ENCODE measurements at regions not wholly inside any gene's neighbourhood (a gene's known extent, or its start where the extent isn't known, plus 50 kb on each side); places are given as distances from the start of the nearest gene placed in this dataset.

GRCh38 chr15:77557564-77557963 is 75.1 kb downstream of the LINGO1 start:
- no peak for DNase-seq (ENCODE audit: low spot score)
- in situ Hi-C loops (cut with HindIII; ENCODE audit: low sequenced_read_pairs): no loop called here

- in situ Hi-C loops (cut with HindIII; ENCODE audit: low sequenced_read_pairs): no loop called here
Observed at GRCh38 chr15:77557144-77557543, 75.6 kb downstream of the LINGO1 start.

GRCh38 chr15:77556622-77557021 is 76.1 kb downstream of the LINGO1 start:
- DNase-seq (ENCODE audit: low spot score): no peak
- in situ Hi-C loops (cut with HindIII; ENCODE audit: low sequenced_read_pairs): no loop called here

More at GRCh38 chr15:77557144-77557543, 75.6 kb downstream of the LINGO1 start:
- no peak for DNase-seq (ENCODE audit: low spot score)

GRCh38 chr15:77555232-77555631 is 77.5 kb downstream of the LINGO1 start:
- in situ Hi-C loops (cut with HindIII; ENCODE audit: low sequenced_read_pairs): no loop called here
- DNase-seq (ENCODE audit: low spot score): no peak

GRCh38 chr15:77554306-77555080 is 78.2 kb downstream of the LINGO1 start:
- no peak for DNase-seq (ENCODE audit: low spot score)
- in situ Hi-C loops (cut with HindIII; ENCODE audit: low sequenced_read_pairs): no loop called here

GRCh38 chr15:77553695-77554094 is 79.0 kb downstream of the LINGO1 start:
- in situ Hi-C loops (cut with HindIII; ENCODE audit: low sequenced_read_pairs): no loop called here
- DNase-seq (ENCODE audit: low spot score): no peak

- no peak for DNase-seq (ENCODE audit: low spot score)
- in situ Hi-C loops (cut with HindIII; ENCODE audit: low sequenced_read_pairs): no loop called here
Observed at GRCh38 chr15:77553257-77553656, 79.5 kb downstream of the LINGO1 start.

GRCh38 chr15:77552066-77552465 is 80.6 kb downstream of the LINGO1 start:
- in situ Hi-C loops (cut with HindIII; ENCODE audit: low sequenced_read_pairs): no loop called here
- DNase-seq (ENCODE audit: low spot score): no peak

GRCh38 chr15:77550301-77551251 is 82.1 kb downstream of the LINGO1 start:
- in situ Hi-C loops (cut with HindIII; ENCODE audit: low sequenced_read_pairs): no loop called here
- no peak for DNase-seq (ENCODE audit: low spot score)

GRCh38 chr15:77549576-77550288 is 83.0 kb downstream of the LINGO1 start:
- in situ Hi-C loops (cut with HindIII; ENCODE audit: low sequenced_read_pairs): loop anchor here (10.0 kb wide), 1 partner anchor 55 kb away; no protein-coding TSS in a partner anchor

GRCh38 chr15:77548589-77549557 is 83.8 kb downstream of the LINGO1 start:
- DNase-seq (ENCODE audit: low spot score): no peak
- in situ Hi-C loops (cut with HindIII; ENCODE audit: low sequenced_read_pairs): loop anchor here (10.0 kb wide), 1 partner anchor 56 kb away; no protein-coding TSS in a partner anchor

More at GRCh38 chr15:77549576-77550288, 83.0 kb downstream of the LINGO1 start:
- no peak for DNase-seq (ENCODE audit: low spot score)

GRCh38 chr15:77547801-77548588 is 84.7 kb downstream of the LINGO1 start:
- no peak for DNase-seq (ENCODE audit: low spot score)
- in situ Hi-C loops (cut with HindIII; ENCODE audit: low sequenced_read_pairs): loop anchor here (10.0 kb wide), 1 partner anchor 57 kb away; no protein-coding TSS in a partner anchor

- in situ Hi-C loops (cut with HindIII; ENCODE audit: low sequenced_read_pairs): loop anchor here (10.0 kb wide), 1 partner anchor 58 kb away; no protein-coding TSS in a partner anchor
- DNase-seq (ENCODE audit: low spot score): no peak
Observed at GRCh38 chr15:77546870-77547269, 85.8 kb downstream of the LINGO1 start.

- in situ Hi-C loops (cut with HindIII; ENCODE audit: low sequenced_read_pairs): loop anchor here (10.0 kb wide), 1 partner anchor 59 kb away; no protein-coding TSS in a partner anchor
- no peak for DNase-seq (ENCODE audit: low spot score)
Observed at GRCh38 chr15:77546050-77546501, 86.6 kb downstream of the LINGO1 start.

GRCh38 chr15:77545058-77545457 is 87.7 kb downstream of the LINGO1 start:
- no peak for DNase-seq (ENCODE audit: low spot score)
- in situ Hi-C loops (cut with HindIII; ENCODE audit: low sequenced_read_pairs): loop anchor here (10.0 kb wide), 1 partner anchor 60 kb away; no protein-coding TSS in a partner anchor

- in situ Hi-C loops (cut with HindIII; ENCODE audit: low sequenced_read_pairs): loop anchor here (10.0 kb wide), 1 partner anchor 61 kb away; no protein-coding TSS in a partner anchor
- DNase-seq (ENCODE audit: low spot score): no peak
Observed at GRCh38 chr15:77544162-77544561, 88.5 kb downstream of the LINGO1 start.

Data from G401 (cell line).